NOMO-1 (cell line): ENCODE measurements at regions not wholly inside any gene's neighbourhood (a gene's known extent, or its start where the extent isn't known, plus 50 kb on each side); places are given as distances from the start of the nearest gene placed in this dataset.
"Not testable (repeated sequence)": the region's sequence is repeated elsewhere in the genome, so short reads cannot be mapped to it uniquely, and the experiment has no call there.

Source experiments
- DNase-seq, 2 experiments: peaks; one replicate each; lab custom pipeline; 2025; ENCODE audit not compliant: unreplicated experiment in 2 of 2; lab: John Stamatoyannopoulos, UW

GRCh38 chr11:26882363-26882880 lies 111.5 kb upstream of the FIBIN start:
- not testable (repeated sequence) for DNase-seq

- no peak for DNase-seq
Observed at GRCh38 chr11:26891501-26891900, 102.4 kb upstream of the FIBIN start.

- DNase-seq: no peak
Observed at GRCh38 chr11:26896719-26897118, 97.2 kb upstream of the FIBIN start.

DNA sequence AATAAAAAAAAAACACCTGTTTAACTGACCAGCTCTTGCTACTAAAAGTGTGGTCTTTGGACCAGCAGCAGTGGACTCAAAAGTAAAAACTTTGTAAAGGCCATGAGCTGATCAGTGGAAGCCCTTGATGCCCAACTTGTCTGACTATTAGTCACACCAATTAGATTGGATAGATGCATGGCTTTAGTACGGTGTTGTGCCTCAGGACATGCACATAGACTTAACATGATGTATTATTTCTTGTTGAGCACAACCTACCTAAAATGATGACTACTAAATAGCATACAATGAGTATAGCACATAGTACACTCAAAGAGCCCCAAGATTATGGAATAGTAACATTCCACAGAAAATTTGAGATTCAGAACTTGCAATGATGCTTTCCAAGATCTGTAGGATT lies 95.1 kb upstream of the FIBIN start:
- DNase-seq: no peak

DNA sequence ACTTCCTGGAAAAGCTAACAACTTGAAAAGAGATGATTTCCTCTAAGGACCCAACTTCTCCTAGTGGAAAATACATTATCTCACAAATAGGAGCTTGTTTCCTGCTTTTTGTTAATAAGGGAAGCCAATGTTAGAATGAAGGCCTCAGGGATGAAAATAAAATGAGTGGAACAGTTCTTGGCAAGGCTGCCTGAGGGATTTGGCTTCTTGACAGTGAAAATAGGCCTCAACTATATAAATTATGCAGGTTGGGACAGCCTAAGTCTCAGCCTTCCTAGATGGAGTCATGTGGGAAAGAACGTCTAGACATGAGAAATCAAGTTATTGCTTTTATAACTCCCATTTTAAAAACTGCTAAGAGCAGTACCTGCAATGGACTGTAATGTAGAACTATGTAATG lies 92.8 kb upstream of the FIBIN start:
- no peak for DNase-seq

GRCh38 chr11:26904132-26904531 lies 89.8 kb upstream of the FIBIN start:
- DNase-seq: no peak

GRCh38 chr11:26904801-26905200 lies 89.1 kb upstream of the FIBIN start:
- no peak for DNase-seq

- no peak for DNase-seq
Observed at GRCh38 chr11:26905368-26905767, 88.5 kb upstream of the FIBIN start.

- DNase-seq: no peak
Observed at GRCh38 chr11:26909515-26909914, 84.4 kb upstream of the FIBIN start.

DNA sequence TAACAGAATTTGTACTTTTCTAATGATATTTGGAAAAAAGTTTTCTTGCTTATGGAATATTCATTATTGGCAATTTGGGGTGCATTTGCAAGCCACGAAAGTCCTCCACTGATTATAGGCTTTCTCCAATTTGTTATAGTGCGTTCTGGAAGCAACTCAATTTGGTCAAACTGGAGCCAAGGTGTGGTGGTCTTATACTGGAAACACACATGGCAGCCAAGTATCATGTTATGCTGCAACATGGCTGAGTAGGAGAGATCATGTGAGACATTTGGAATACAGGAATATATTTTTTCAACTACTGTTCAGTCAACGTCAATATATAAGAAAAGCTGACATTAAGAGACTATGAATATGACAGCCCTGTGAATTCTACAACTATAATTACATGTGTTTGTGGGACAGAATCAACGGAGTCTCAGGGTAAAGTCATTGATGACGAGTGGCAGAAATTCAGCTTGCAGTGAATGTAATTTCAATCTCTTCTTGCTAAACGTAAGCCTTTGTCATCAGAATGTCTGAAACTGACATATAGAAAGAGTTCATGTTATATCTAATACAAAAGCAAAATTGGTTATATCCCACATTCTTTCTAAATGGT lies 83.8 kb upstream of the FIBIN start:
- no peak for DNase-seq

- no peak for DNase-seq
Observed at GRCh38 chr11:26914968-26915367, 78.9 kb upstream of the FIBIN start.

- DNase-seq: no peak
Observed at GRCh38 chr11:26916805-26917204, 77.1 kb upstream of the FIBIN start.

GRCh38 chr11:26928582-26928981 lies 65.3 kb upstream of the FIBIN start:
- DNase-seq: no peak

- no peak for DNase-seq
Observed at GRCh38 chr11:26929806-26930517, 64.0 kb upstream of the FIBIN start.

DNA sequence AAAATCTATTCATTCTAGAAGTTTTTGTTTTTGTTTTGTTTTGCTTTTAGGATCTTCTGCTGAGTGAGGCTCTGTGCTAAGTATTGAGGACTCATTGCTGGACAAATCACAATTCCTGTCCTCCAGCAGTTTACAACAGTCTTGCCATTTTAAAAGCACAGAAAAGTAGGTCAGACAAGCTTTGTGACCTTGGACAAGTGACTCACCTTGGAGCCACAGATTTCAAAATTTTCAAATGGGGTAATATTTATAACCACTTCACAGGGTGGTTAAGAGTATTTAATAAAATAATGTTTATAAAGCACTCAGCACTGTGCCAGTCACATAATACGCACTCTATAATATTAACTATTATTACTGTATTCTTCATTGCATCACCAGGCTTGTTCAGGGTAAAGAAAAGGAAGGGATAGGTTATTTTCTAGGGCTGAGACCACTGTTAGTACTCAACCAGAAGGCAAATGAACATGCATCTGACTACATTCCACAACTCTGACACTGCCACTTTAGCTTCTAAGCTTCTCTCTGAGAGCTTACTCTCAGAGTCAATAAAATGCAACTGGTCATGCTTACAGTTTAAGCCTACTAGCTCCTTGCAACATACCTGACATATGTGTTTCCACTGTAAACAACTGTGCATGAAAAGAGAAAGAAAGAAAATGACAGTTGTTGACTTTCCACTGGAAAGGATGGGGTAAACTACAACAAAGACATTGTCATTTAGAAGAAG lies 63.2 kb upstream of the FIBIN start:
- DNase-seq: no peak

DNA sequence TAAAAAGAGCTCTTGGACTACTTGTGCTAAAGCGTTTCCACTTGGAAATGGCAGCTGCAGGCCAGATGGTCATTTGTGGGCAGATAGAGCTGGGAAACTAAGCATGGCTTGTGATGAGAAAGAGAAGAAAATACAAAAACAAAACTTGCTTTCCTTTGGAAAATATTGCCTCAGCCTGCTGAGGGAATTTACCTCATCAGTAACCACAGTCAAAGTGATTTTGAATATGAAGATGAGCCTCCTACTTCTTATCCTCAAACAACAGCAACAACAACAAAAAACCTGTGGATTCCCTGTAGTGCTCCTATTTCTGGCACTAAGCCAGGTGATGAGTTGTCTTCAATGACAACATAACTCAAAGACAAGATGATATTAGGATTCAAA lies 62.7 kb upstream of the FIBIN start:
- no peak for DNase-seq

- DNase-seq: no peak
Observed at GRCh38 chr11:26931881-26932280, 62.0 kb upstream of the FIBIN start.

DNA sequence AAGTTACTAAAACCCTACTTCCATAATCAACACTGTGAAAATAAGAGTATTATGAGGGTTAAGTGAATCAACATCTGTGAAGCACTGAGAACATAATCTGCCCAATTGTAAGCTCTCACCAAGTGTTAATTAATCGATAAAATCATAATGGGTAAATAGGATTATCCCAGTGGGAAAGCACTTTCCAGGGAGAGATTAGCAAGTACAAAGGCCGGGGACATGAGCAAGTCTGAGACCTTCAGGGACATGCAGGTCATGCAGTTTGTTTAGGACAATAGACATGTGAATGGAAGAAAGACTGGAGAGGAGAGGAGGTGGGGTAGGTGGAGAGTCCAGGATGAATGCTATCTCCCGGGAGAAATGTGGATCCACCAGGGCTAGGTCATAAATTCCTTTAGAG lies 57.8 kb upstream of the FIBIN start:
- no peak for DNase-seq

GRCh38 chr11:26937386-26937785 lies 56.5 kb upstream of the FIBIN start:
- no peak for DNase-seq

DNA sequence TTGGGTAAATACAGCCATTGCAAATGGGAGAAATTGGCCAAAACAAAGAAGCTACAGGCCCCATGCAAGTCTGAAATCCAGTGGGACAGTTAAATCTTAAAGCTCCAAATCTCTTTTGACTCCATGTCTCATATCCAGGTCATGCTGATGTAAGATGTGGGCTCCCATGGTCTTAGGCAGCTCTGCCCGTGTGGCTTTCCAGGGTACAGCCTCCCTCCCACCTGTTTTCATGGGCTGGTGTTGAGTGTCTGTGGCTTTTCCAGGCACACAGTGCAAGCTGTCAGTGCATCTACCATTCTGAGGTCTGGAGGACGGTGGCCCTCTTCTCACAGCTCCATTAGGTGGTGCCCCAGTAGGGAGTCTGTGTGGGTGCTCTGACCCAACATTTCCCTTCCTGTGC lies 53.4 kb upstream of the FIBIN start:
- DNase-seq: not testable (repeated sequence)

DNA sequence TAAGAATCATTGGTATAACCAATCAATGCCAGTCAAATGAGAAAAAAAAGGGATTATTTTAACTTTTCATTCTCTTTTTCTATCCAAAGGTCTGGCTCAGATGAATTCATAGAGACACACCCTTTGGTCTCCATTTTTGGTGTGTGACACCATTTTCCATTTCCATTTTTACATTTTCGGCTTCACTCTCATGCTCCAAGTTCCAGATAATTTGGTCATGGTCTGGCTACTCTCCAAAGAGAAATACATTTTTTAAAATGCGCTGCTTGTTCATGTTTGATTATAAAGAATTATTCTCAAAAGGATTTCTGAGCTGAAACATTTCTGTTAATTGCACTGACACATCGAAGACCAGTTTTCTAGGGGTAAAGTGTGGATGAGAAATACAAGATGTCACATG lies 51.6 kb upstream of the FIBIN start:
- no peak for DNase-seq

DNA sequence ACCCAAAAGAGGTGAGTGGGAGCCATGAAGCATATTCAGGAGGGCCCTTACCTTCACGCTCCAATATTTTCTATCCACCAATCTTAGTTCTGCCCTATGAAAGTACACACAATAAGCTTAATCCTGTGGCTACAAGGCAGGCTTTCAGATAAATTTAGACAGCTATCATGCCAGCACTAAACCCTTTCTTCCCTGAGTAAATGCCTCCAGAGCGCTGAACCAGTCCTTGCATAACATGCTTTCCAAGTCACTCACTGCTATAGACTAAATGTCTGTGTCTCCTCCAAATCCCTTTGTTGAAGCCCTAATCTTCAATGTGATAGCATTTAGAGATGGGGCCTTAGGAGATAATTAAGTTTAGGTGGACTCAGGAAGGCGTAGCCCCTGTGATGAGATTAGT lies 50.3 kb upstream of the FIBIN start:
- DNase-seq: no peak
